ENCODE measurements at regions not wholly inside any gene's neighbourhood (a gene's known extent, or its start where the extent isn't known, plus 50 kb on each side); places are given as distances from the start of the nearest gene placed in this dataset.

- Histone ChIP-seq H3K27me3 (peaks cover 0 to 22% of the 10 kb centered on the region in 2 donors), H3K36me3 (no peaks in the 10 kb centered on the region), H3K27ac (no peak overlapping the region), H3K4me3 (no peak overlapping the region), H3K9me3 (peaks cover 13 to 24% of the 10 kb centered on the region in 2 donors), H3K4me1 (no peaks in the 10 kb centered on the region)
- TF ChIP-seq POLR2AphosphoS5 (IDR thresholded peaks at IDR 0.05) (no peak), CTCF (IDR thresholded peaks at IDR 0.05) (no peak), POLR2A (IDR thresholded peaks at IDR 0.05) (no peak)
- intact Hi-C loops (cut with DNase I; ENCODE audit: low total_unique reads): no loop called here
- DNase-seq (ENCODE audit: low spot score in 2 of 2): no peak
These were observed 421.4 kb upstream of the SALL3 start for GRCh38 chr18:78558101-78558810.

DNA sequence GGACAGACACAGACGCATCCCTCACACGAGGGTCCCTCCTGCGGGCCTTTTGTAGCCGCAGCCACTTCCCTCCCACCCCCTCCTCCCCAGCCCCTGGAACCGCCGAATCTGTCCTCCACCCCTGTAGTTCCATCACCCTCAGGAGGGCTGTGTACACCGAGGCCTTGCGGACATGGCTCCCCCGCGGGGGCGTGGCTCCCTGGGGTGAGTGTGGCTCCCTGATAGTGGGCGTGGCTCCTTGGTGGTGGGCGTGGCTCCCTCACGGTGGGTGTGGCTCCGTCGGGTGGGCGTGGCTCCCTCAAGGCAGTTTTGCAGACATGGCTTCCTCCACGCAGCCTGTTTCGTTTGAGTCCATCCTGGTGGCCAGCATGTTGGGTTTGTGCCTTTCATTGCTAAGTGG, 420.7 kb upstream of the SALL3 start:
- Histone ChIP-seq H3K4me3 (no peak overlapping the region), H3K36me3 (no peaks in the 10 kb centered on the region), H3K9me3 (peaks cover 13 to 24% of the 10 kb centered on the region in 2 donors), H3K4me1 (no peaks in the 10 kb centered on the region), H3K27ac (no peak overlapping the region), H3K27me3 (peaks cover 0 to 23% of the 10 kb centered on the region in 2 donors)
- intact Hi-C loops (cut with DNase I; ENCODE audit: low total_unique reads): no loop called here
- no peak for TF ChIP-seq POLR2AphosphoS5 (IDR thresholded peaks at IDR 0.05)
- TF ChIP-seq CTCF (IDR thresholded peaks at IDR 0.05): no peak
- no peak for TF ChIP-seq POLR2A (IDR thresholded peaks at IDR 0.05)
- DNase-seq (ENCODE audit: low spot score in 2 of 2): no peak

GRCh38 chr18:78559584-78559983, 420.0 kb upstream of the SALL3 start:
- H3K9me3 ChIP-seq: peaks cover 10 to 20% of the 10 kb centered on the region in 2 donors
- H3K27me3 ChIP-seq: peaks cover 0 to 25% of the 10 kb centered on the region in 2 donors
- TF ChIP-seq POLR2AphosphoS5 (IDR thresholded peaks at IDR 0.05): no peak
- no peak for TF ChIP-seq CTCF (IDR thresholded peaks at IDR 0.05)
- TF ChIP-seq POLR2A (IDR thresholded peaks at IDR 0.05): no peak
- no peak for DNase-seq (ENCODE audit: low spot score in 2 of 2)
- H3K36me3 ChIP-seq: no peaks in the 10 kb centered on the region
- intact Hi-C loops (cut with DNase I; ENCODE audit: low total_unique reads): no loop called here
- no peak overlapping the region for H3K4me3 ChIP-seq
- H3K27ac ChIP-seq: no peak overlapping the region
- H3K4me1 ChIP-seq: no peaks in the 10 kb centered on the region

DNA sequence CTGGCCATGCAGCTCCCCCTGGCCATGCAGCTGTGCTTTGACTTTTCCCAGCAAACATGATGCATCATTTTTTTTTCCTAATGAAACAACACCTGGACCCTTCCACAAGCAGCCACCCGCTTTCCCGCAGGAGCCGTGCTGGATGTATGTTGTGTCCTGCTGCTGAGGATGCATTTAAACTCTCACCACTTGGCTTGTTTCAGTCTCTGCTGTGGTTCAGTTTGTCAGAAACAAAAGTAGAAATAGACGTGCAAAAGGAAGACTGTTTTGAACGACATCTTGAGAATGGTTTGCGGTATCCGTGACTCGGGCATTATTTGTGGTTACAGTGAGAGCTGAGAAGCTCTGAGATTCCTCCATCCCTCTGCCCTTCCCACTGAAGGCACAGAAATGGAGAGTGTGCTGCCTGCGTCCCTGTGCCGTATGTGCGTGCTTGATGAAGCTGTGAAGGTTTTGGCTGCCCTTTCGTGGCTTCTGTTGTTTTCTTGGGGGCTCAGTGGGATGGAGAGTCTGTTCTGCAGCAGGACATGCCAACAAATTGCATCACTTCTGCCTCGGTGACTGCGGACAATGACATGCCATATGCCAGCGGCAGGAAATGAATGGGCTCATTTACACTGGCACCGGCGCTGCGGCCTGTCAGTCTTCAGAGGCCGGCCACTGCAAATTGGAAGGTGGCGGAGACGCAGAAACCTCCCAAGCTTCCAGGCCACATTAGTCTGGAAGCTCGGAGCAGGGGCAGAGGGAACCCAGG, 417.7 kb upstream of the SALL3 start:
- DNase-seq (ENCODE audit: low spot score in 2 of 2): no peak
- intact Hi-C loops (cut with DNase I; ENCODE audit: low total_unique reads): loop anchor here (1.0 kb wide), 1 partner anchor 38 kb away; no protein-coding TSS in a partner anchor

More for the DNA sequence above, 417.7 kb upstream of the SALL3 start:
- H3K27me3 ChIP-seq: peaks cover 0 to 30% of the 10 kb centered on the region in 2 donors
- H3K36me3 ChIP-seq: no peaks in the 10 kb centered on the region
- no peaks in the 10 kb centered on the region for H3K4me1 ChIP-seq
- TF ChIP-seq POLR2A (IDR thresholded peaks at IDR 0.05): no peak
- no peak for TF ChIP-seq CTCF (IDR thresholded peaks at IDR 0.05)
- no peak for TF ChIP-seq POLR2AphosphoS5 (IDR thresholded peaks at IDR 0.05)
- peaks cover 0 to 3% of the 10 kb centered on the region in 2 donors for H3K9me3 ChIP-seq
- no peak overlapping the region for H3K4me3 ChIP-seq
- H3K27ac ChIP-seq: no peak overlapping the region
